Panc1 (cell line): ENCODE measurements at regions not wholly inside any gene's neighbourhood (a gene's known extent, or its start where the extent isn't known, plus 50 kb on each side); places are given as distances from the start of the nearest gene placed in this dataset.

ENCODE experiments used
- SIN3A ChIP-seq: IDR thresholded peaks from 2 replicates; pipeline ENCODE4 v1.6.1; 2012; ENCODE audit warnings: low read depth, mild to moderate bottlenecking, low read length, moderate library complexity, borderline replicate concordance; ENCODE audit not compliant: insufficient read depth
- TF ChIP-seq, protein P1 (sequence below): fragments of 450-650 bp; IDR thresholded peaks from 2 replicates; pipeline ENCODE4 v1.5.1; 2017; ENCODE audit warnings: mild to moderate bottlenecking
- TF ChIP-seq, protein P2 (sequence below), 2 experiments: IDR thresholded peaks; 2 replicates each; pipeline ENCODE4 v1.6.1; 2011 to 2012; ENCODE audit warnings: low read depth in 2 of 2, control low read depth in 1 of 2, low read length in 1 of 2, mild to moderate bottlenecking in 1 of 2, moderate library complexity in 1 of 2; ENCODE audit not compliant: insufficient read depth in 1 of 2

GRCh38 chr1:215360031-215360430 is 207.1 kb upstream of the KCTD3 start:
- TF ChIP-seq, protein P1, sequence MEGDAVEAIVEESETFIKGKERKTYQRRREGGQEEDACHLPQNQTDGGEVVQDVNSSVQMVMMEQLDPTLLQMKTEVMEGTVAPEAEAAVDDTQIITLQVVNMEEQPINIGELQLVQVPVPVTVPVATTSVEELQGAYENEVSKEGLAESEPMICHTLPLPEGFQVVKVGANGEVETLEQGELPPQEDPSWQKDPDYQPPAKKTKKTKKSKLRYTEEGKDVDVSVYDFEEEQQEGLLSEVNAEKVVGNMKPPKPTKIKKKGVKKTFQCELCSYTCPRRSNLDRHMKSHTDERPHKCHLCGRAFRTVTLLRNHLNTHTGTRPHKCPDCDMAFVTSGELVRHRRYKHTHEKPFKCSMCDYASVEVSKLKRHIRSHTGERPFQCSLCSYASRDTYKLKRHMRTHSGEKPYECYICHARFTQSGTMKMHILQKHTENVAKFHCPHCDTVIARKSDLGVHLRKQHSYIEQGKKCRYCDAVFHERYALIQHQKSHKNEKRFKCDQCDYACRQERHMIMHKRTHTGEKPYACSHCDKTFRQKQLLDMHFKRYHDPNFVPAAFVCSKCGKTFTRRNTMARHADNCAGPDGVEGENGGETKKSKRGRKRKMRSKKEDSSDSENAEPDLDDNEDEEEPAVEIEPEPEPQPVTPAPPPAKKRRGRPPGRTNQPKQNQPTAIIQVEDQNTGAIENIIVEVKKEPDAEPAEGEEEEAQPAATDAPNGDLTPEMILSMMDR, result no peak
- TF ChIP-seq, protein P2, sequence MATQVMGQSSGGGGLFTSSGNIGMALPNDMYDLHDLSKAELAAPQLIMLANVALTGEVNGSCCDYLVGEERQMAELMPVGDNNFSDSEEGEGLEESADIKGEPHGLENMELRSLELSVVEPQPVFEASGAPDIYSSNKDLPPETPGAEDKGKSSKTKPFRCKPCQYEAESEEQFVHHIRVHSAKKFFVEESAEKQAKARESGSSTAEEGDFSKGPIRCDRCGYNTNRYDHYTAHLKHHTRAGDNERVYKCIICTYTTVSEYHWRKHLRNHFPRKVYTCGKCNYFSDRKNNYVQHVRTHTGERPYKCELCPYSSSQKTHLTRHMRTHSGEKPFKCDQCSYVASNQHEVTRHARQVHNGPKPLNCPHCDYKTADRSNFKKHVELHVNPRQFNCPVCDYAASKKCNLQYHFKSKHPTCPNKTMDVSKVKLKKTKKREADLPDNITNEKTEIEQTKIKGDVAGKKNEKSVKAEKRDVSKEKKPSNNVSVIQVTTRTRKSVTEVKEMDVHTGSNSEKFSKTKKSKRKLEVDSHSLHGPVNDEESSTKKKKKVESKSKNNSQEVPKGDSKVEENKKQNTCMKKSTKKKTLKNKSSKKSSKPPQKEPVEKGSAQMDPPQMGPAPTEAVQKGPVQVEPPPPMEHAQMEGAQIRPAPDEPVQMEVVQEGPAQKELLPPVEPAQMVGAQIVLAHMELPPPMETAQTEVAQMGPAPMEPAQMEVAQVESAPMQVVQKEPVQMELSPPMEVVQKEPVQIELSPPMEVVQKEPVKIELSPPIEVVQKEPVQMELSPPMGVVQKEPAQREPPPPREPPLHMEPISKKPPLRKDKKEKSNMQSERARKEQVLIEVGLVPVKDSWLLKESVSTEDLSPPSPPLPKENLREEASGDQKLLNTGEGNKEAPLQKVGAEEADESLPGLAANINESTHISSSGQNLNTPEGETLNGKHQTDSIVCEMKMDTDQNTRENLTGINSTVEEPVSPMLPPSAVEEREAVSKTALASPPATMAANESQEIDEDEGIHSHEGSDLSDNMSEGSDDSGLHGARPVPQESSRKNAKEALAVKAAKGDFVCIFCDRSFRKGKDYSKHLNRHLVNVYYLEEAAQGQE (IDR thresholded peaks at IDR 0.05; ENCODE audit: insufficient read depth in 1 of 2, low read depth in 2 of 2, low read length in 1 of 2), result no peak
- no peak for TF ChIP-seq SIN3A
